LNCaP clone FGC (cell line): ENCODE measurements at regions not wholly inside any gene's neighbourhood (a gene's known extent, or its start where the extent isn't known, plus 50 kb on each side); places are given as distances from the start of the nearest gene placed in this dataset.

ENCODE experiments used
- DNase-seq: peaks from one replicate; pipeline ENCODE4 v3.0.0-alpha.2; 2011; ENCODE audit warnings: low read depth
- H3K4me3 ChIP-seq: 2 replicates; pipeline ENCODE4 v1.5.1; 2011; ENCODE audit warnings: mild to moderate bottlenecking, low read depth, low read length, control low read depth
- CTCF ChIP-seq: IDR thresholded peaks from 2 replicates; pipeline ENCODE4 v1.5.1; 2012; ENCODE audit warnings: mild to moderate bottlenecking; ENCODE audit not compliant: control insufficient read depth, insufficient read depth; ENCODE audit errors: extremely low read depth

DNA sequence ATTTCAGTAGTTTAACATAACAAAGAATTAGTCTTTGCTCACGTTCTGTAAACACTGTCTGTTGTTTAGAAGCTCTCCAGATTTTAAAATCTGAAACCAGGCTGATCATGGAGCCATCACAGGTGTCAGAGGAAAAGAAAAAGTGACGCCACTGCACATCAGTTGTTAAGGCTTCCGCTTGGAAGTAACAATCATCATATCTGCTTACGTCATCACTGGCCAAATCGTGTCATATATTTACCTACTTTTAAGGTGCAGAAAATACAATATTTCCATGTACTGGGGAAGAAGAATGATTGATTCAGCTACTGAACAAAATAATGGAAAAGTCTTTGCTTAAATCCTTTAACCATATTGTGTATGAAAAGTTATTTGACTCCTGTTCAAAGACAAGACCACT, 382.6 kb upstream of the MC4R start:
- no peak for TF ChIP-seq CTCF
- no peak for DNase-seq
- H3K4me3 ChIP-seq = no peak overlapping the region

GRCh38 chr18:60775978-60776377, 403.4 kb upstream of the MC4R start:
- no peak for DNase-seq
- TF ChIP-seq CTCF = no peak
- no peak overlapping the region for H3K4me3 ChIP-seq

- H3K4me3 ChIP-seq = no peak overlapping the region
- TF ChIP-seq CTCF = no peak
- DNase-seq = no peak
These were observed 411.6 kb upstream of the MC4R start for GRCh38 chr18:60784161-60784560.

- no peak for DNase-seq
- TF ChIP-seq CTCF = no peak
These were observed 422.2 kb upstream of the MC4R start for GRCh38 chr18:60794802-60795201.

GRCh38 chr18:60804415-60804814, 431.8 kb upstream of the MC4R start:
- no peak for TF ChIP-seq CTCF
- H3K4me3 ChIP-seq = no peak overlapping the region
- DNase-seq = no peak

More at GRCh38 chr18:60794802-60795201, 422.2 kb upstream of the MC4R start:
- H3K4me3 ChIP-seq = no peak overlapping the region

DNA sequence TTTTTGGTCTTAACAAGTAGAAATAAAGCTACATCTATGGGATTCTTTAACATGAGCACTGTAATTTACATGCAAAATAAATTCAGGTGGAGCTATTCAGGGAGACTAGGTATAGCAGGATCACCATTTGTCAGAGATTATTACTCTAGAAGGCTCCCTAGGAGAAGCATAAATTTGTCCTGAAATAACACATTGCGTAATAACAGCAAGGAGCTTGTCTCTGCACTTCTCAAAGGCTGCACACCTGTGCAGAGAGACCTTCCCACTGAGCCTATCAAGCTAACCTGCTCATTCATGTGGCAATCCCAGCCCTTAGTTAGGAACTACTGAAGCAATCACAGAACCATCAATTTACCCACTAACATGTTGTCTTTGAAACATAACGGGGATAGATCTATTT, 437.4 kb upstream of the MC4R start:
- no peak for DNase-seq
- no peak overlapping the region for H3K4me3 ChIP-seq
- no peak for TF ChIP-seq CTCF

- TF ChIP-seq CTCF = no peak
- no peak for DNase-seq
These were observed 440.3 kb upstream of the MC4R start for GRCh38 chr18:60812921-60813320.

More at GRCh38 chr18:60812921-60813320, 440.3 kb upstream of the MC4R start:
- no peak overlapping the region for H3K4me3 ChIP-seq
